Stimulated activated CD8-positive, alpha-beta memory T cell treated with anti-CD3 and anti-CD28 coated beads, Interleukin-4, amount 100 ng/mL, for 24 hours (primary cell): ENCODE measurements at regions not wholly inside any gene's neighbourhood (a gene's known extent, or its start where the extent isn't known, plus 50 kb on each side); places are given as distances from the start of the nearest gene placed in this dataset.
"Not testable (repeated sequence)": the region's sequence is repeated elsewhere in the genome, so short reads cannot be mapped to it uniquely, and the experiment has no call there.

ENCODE experiments used
- DNase-seq: peaks from one replicate; pipeline ENCODE4 v3.0.0-alpha.2; 2020; ENCODE audit warnings: low read depth

- DNase-seq: no peak
Measured at GRCh38 chr21:39000496-39000895, 182.8 kb downstream of the PSMG1 start.

GRCh38 chr21:38999161-38999560, 184.1 kb downstream of the PSMG1 start:
- no peak for DNase-seq

- DNase-seq: not testable (repeated sequence)
Measured at GRCh38 chr21:38998281-38998680, 185.0 kb downstream of the PSMG1 start.

DNA sequence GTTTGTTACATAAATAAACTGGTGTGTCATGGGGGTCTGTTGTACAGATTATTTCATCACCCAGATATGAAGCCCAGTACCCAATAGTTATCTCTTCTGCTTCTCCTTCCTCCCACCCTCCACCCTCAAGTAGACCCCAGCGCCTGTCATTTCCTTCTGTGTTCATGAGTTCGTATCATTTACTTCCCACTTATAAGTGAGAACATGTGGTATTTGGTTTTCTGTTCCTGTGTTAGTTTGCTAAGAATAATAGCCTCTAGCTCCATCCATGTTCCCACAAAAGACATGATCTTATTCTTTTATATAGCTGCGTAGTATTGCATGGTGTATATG, 185.4 kb downstream of the PSMG1 start:
- DNase-seq: not testable (repeated sequence)

- no peak for DNase-seq
Measured at GRCh38 chr21:38997051-38997842, 186.0 kb downstream of the PSMG1 start.

DNA sequence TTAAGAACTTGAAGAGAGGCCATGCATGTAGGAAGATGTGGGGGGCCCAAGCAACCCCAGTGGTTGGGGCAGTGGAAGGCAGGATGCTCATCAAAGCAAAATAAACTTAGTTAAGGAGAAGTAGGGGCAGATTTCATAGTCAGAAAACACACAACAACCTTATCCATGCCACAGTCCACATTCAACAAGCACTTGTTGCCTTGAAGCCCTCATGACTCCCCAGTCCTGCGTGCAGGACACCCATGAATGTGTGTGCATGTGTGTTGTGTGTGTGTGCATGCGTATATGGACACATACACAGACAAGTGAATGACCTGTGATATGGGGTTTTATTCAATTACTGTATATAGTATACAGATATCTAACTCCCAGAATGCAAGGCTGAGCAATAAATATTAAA, 186.9 kb downstream of the PSMG1 start:
- no peak for DNase-seq

DNA sequence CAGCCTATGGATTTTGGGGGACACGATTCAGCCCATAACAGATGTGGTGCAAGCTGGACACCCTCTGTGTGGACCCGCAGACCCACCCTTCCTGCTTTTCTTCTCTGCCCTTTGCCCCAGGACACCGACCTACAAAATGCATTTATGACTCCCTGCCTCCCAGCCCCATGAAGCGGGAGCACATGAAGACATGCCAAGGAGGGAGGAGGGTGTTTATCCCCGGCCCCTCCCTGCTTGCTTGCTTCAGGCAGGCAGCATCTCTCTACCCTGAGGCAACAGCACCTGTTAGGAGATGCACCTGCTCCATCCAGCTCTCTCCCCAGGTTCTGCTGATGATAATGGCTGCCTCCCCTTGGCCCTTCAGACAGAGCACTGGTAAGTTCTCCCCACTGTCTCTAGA, 187.5 kb downstream of the PSMG1 start:
- no peak for DNase-seq

DNA sequence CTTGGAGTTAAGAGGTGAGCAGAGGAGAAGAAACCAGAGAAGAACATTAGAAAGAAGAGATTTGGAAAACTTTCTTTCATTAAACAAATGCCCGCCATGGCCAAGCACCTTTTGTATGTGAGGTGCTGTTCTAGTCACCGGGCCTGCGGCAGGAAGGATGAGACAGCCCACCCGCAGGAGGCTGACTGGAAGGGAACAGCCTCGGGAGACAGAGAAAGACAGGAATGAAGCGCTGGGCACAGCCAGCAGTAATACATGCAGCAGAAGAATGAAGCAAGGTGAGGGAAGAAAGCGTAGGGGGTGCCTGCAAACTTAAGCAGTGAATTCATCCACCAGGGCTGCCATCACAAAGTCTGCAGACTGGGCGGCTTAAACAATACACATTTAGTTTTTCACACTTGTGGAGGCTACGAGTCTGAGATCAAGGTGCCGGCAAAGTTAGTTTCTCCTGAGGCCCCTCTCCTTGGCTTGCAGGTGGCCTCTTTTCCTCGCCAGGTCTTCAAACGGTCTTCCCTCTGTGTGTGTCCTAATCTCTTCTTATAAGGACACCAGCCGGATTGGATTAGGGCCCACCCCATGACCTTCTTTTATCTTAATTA, 188.1 kb downstream of the PSMG1 start:
- DNase-seq: no peak

- DNase-seq: no peak
Measured at GRCh38 chr21:38994042-38994441, 188.3 kb downstream of the ETS2 start.

GRCh38 chr21:38993561-38993960, 187.8 kb downstream of the ETS2 start:
- DNase-seq: no peak

- no peak for DNase-seq
Measured at GRCh38 chr21:38992737-38993136, 187.0 kb downstream of the ETS2 start.

DNA sequence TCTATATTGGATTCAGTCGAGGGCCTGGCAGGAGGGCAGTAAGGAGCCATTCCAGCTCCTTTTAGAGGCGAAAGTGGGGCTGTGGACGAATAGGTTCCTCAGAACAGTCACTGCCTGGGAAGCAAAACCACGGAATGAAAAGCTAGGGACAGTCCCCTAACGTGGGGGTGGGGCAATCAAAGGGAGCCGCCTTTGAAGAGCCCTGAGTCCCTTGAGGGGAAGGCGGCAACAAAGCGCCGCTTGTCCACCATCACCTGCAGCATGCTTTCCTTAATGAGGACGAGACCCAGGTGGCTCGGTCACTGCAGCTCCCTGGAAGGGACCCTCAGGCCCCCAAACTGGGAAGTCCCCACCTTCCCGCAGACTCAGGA, 184.7 kb downstream of the ETS2 start:
- no peak for DNase-seq

GRCh38 chr21:38989745-38990423, 184.2 kb downstream of the ETS2 start:
- no peak for DNase-seq

GRCh38 chr21:38989379-38989744, 183.6 kb downstream of the ETS2 start:
- no peak for DNase-seq

DNA sequence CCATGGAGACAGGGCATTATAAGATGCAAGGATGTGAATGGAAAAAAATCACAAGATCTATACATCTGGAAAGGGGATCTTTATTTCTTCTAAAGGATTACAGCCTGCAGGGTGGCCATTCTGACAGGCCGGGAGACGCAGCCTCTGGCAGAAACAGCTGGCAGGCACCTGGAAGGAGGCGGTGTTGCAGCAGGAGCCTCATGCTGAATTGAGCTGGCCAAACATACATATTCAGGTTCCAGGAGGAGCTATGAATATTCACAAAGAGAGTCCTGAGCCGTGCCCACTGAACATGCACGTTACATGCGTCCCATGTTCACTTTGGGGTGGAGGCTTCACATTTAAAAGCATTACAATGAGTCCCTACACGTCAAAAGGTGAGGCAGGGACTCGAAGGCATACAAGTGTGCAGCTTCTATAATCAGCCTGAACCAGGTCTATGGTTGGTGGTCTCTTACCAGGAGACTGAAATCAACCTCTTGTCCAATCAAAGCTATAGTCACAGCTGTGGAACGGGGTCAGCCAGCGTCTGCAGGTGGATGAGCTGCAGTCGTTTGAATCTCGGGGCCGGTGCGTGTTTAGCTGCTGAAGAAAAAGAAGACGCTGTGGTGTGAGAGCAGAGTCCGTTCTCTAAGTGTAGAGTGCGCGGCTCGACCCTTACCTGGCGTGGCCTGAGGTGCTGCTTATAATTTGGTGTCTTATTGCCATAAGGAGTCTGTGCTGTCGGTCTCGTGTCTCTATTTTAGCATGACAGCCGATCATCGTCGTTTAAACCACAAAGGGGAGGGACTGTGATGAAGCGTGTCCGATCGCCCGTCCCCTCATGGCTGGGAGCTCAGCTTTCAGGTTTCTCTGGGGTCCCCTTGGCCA, 183.0 kb downstream of the ETS2 start:
- DNase-seq: no peak

DNA sequence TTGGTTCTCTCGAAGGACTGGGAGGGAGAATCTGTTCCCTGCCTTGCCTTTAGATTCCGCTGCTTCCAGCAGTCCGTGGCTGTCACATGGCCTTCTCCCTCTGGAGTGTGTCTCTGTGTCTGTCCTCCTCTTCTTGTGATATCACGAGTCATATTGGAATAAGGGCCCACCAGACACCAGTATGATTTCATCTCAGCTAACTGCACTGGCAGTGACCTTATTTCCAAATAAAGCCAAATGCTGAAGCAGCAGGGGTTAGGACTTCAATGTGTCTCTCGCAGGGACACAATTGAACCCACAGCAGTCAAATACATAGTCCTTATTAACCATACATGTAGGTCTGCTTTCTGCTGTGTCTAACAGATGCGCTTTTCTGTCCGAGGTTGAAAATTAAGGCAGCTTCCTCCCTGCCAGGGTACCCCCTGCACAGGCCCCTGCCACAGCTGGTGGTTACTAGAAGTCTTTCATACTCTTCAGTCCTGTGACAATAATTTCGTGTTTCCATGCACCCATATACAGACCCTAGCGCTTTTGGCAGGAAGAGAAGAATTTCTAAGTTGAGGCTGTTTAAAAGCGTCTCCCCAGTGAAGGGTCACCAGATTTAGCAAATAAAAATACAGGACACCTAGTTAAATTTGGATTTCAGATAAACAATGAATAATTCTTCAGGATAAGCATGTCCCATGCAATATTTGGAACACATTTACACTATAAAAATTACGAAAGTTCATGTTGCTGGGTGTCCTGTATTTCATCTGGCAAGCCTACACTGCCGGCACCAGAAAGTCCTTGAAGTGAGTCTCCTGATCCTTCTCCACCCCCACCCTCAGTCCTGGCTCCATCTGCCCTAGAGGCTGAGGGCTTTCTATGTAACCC, 182.1 kb downstream of the ETS2 start:
- no peak for DNase-seq

GRCh38 chr21:38986806-38987632, 181.3 kb downstream of the ETS2 start:
- DNase-seq: no peak

GRCh38 chr21:38986406-38986805, 180.7 kb downstream of the ETS2 start:
- DNase-seq: no peak

DNA sequence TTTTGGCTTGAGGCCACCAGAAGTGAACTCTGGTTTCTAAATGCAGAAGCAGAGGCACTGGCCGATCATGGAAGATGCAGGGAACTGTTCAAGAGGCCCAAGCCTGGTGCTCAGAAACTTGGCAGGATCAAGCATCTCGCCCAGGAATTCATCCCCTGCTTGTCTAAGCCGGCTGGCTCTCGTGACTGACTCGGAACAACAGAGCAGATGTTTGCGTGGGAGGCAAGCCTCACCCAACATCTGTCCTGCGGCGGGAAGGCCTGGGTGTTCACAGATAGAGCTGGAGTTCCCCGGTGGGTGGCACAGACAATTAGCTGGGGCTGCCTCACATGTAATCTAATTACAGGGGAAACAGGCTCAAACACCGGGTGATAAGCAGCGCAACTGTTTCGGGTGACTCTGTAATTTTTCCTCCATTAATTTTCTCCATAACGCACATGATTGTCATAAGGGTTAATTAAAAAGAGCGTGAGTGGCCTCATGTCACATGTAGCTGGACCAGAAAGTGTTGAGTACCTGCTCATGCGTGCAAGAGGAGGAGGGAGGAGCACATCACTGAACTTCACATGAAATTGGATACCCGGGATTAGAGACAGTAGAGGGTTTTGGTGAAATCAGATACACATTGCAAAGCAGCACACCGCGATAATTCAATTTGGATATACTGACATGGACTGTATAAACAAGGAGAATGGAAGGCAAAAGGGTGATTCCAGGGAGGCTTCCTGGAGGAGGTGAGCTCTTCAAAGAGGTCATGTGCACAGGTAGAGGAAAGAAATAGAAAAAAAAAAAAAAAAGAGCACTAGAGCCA, 180.0 kb downstream of the ETS2 start:
- DNase-seq: peak; percentile 53
